GM12892 (cell line): ENCODE measurements at regions not wholly inside any gene's neighbourhood (a gene's known extent, or its start where the extent isn't known, plus 50 kb on each side); places are given as distances from the start of the nearest gene placed in this dataset.

Experiments
- POLR2A ChIP-seq: IDR thresholded peaks from 2 replicates; pipeline ENCODE4 v1.6.1; 2011; ENCODE audit warnings: low read depth, low read length, control low read depth
- POLR2AphosphoS5 ChIP-seq: IDR thresholded peaks from 2 replicates; pipeline ENCODE4 v1.6.1; 2011; ENCODE audit warnings: low read depth, low read length, control low read depth

- no peak for TF ChIP-seq POLR2AphosphoS5
- no peak for TF ChIP-seq POLR2A
These were observed 1426.9 kb downstream of the AACS start for GRCh38 chr12:126492181-126492580.
